ENCODE measurements at regions not wholly inside any gene's neighbourhood (a gene's known extent, or its start where the extent isn't known, plus 50 kb on each side); places are given as distances from the start of the nearest gene placed in this dataset.
"Not testable (repeated sequence)": the region's sequence is repeated elsewhere in the genome, so short reads cannot be mapped to it uniquely, and the experiment has no call there.

- no peak for DNase-seq (ENCODE audit: low read depth in 4 of 4, low spot score in 3 of 4)
These were observed 163.0 kb upstream of the SSTR1 start for GRCh38 chr14:38044710-38045109.

- no peak for DNase-seq (ENCODE audit: low read depth in 4 of 4, low spot score in 3 of 4)
These were observed 162.2 kb upstream of the SSTR1 start for GRCh38 chr14:38045461-38045860.

DNA sequence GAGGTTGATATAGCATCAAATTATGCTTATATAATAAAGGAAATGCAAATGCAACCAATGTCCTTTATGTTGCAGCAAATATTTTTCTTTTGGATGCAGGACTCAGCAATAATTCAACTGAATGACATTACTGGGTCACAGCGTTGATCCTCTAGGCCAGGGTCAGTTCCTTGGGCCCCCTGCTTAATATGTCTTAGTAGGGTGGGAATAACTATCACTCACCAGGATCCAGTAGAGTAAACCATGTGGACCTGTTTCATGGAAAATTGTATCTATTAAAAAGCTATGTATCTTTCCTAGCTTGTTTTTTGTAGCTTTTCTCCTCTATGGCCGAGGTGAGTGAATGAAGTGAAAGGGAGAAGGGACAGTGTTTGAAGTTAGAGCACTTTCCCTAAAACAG is 161.5 kb upstream of the SSTR1 start:
- no peak for DNase-seq (ENCODE audit: low read depth in 4 of 4, low spot score in 3 of 4)

- no peak for DNase-seq (ENCODE audit: low read depth in 4 of 4, low spot score in 3 of 4)
These were observed 160.4 kb upstream of the SSTR1 start for GRCh38 chr14:38047195-38047902.

DNA sequence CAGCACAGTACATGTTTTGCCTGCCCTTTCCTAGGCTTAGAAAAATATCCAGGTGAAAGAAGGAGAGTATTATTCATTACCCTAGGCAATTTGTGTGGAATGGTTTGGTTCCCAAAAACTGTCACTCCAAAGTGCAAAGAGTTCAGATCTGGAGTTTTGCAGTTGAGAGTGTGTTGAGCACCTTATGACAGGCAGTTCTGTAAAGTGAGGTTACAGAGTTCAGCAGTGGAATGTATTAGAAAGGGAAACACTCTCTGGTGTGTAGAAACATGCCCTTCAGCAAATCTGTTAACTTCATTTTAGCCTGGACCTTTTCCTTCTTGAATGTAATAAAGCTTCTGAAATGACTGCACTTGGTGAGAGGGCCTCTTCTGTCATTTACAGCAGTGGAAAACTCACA is 154.0 kb upstream of the SSTR1 start:
- DNase-seq (ENCODE audit: low read depth in 4 of 4, low spot score in 3 of 4) = no peak

- DNase-seq (ENCODE audit: low read depth in 4 of 4, low spot score in 3 of 4) = no peak
These were observed 151.4 kb upstream of the SSTR1 start for GRCh38 chr14:38056270-38056669.

DNA sequence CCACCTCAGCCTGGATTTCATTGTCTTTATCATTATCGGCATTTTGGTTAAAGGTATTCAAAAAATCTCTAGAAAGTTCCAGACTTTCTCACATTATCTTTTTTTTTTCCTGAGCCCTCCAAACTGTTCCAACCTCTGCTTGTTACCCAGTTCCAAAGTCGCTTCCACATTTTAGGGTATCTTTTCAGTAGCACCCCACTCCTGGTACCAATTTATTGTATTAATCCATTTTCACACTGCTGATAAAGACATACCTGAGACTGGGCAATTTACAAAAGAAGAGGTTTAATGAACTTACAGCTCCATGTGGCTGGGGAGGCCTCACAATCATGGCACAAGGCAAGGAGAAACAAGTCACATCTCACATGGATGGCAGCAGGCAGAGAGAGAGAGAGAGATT is 145.5 kb upstream of the SSTR1 start:
- not testable (repeated sequence) for DNase-seq (ENCODE audit: low read depth in 4 of 4, low spot score in 3 of 4)

- DNase-seq (ENCODE audit: low read depth in 4 of 4, low spot score in 3 of 4) = no peak
These were observed 143.9 kb upstream of the SSTR1 start for GRCh38 chr14:38063711-38064320.

DNA sequence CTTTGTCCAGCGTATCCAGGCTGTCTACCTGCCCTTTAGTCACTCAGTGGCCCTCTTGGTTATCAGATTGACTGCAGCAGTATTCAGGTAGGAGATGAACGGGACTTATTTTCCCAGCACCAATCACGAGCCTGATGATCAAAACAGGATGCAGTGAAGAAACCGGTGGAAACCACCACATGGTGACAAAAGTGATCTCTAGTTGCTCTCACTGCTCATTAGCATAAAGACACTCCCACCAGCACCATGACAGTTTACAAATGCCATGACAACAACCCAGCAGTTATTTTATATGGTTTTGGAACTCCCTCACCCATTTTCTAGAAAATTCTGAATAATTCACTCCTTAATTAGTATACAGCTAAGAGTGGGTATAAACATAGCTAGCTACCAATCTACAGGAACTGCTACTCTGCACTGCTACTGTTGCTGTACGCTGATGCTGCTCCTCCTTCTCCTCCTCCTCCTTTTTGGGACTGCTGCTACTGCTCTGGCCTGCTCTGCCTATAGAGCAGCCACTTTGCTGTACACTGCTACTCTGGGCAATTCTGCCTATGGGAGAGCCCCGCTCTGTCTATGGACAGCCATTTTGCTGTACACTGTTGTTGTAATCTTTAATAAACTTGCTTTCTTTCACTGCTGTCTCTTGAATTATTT is 142.5 kb upstream of the SSTR1 start:
- DNase-seq (ENCODE audit: low read depth in 4 of 4, low spot score in 3 of 4) = no peak

- no peak for DNase-seq (ENCODE audit: low read depth in 4 of 4, low spot score in 3 of 4)
These were observed 137.6 kb upstream of the SSTR1 start for GRCh38 chr14:38070061-38070588.

- DNase-seq (ENCODE audit: low read depth in 4 of 4, low spot score in 3 of 4) = no peak
These were observed 134.1 kb upstream of the SSTR1 start for GRCh38 chr14:38073641-38074040.

DNA sequence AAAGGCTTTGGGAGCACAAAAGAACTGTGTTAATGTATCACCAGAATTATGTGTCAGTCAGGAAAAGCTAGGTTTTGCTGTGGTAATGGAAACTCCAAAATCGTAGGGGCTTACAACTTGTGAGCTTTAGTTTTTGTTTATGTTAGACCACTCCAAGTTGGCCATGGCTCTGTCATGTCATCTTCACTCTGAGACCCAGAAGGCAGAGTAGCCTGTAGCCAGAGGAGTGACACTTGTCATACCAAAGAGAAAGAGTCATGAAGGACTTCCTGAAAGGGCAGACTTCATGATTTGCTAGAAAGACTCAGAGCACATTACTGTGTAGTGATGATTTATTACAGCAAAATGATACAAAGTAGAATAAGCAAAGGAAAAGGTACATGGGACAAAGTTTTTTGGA is 133.6 kb upstream of the SSTR1 start:
- DNase-seq (ENCODE audit: low read depth in 4 of 4, low spot score in 3 of 4) = no peak

GRCh38 chr14:38074754-38075153 is 132.9 kb upstream of the SSTR1 start:
- no peak for DNase-seq (ENCODE audit: low read depth in 4 of 4, low spot score in 3 of 4)

GRCh38 chr14:38078393-38078792 is 129.3 kb upstream of the SSTR1 start:
- no peak for DNase-seq (ENCODE audit: low read depth in 4 of 4, low spot score in 3 of 4)

DNA sequence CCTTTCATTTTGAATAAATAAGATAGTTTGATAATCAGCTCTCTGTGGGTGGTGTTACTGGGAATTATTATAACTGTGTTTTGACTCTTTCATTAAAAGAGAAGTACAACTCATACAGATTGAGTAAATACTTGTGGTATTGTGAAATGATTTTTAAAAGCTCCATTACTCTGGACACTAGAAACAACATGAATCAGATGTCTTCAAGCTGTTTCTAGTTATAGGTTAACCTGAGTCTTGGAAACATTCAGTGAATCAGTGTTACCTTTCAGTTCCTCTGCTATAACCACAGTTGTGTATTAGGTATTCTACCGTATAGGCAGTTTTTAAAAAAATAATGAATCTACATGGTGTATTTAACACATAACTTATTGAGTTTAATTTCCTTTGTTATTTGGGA is 128.4 kb upstream of the SSTR1 start:
- DNase-seq (ENCODE audit: low read depth in 4 of 4, low spot score in 3 of 4) = no peak

- DNase-seq (ENCODE audit: low read depth in 4 of 4, low spot score in 3 of 4) = no peak
These were observed 127.8 kb upstream of the SSTR1 start for GRCh38 chr14:38079886-38080285.

GRCh38 chr14:38080696-38081095 is 127.0 kb upstream of the SSTR1 start:
- no peak for DNase-seq (ENCODE audit: low read depth in 4 of 4, low spot score in 3 of 4)

DNA sequence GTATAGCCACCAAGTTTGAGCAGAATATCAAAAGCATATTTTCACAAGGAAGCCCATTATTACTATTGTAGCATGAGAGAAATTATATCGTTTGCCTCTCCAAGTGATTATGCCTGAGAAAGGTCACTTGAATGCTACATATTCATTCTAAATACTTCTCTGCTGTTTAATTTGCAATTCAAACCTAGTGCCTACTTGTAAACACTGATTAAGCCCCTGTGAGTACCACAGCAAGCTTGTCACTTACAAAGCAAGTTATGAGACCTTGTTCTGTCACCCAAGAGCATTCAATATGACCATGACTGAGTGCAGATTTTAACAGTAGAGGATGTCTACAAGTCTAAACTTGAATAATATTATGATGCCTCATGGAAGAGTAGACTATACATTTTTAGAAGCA is 124.7 kb upstream of the SSTR1 start:
- no peak for DNase-seq (ENCODE audit: low read depth in 4 of 4, low spot score in 3 of 4)

DNA sequence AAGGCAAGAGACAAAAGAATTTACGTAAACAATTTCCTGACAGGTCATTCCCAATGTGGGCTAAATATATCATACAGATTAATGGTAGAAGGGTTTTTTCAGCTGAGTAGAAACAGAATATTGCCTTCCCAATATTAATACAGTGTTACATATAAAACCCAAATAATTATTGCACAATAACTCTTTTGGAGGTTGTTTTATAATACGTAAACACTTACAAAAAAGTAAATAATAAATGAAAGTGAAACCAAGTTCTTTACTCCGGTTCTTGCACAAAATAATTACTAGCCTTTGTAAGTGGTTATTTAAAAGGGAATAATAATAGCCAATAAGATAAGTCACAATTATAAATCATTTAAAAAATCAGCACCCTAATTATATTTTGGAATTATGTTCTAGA is 118.6 kb upstream of the SSTR1 start:
- DNase-seq (ENCODE audit: low read depth in 4 of 4, low spot score in 3 of 4) = no peak

GRCh38 chr14:38090506-38090905 is 117.2 kb upstream of the SSTR1 start:
- DNase-seq (ENCODE audit: low read depth in 4 of 4, low spot score in 3 of 4) = no peak

DNA sequence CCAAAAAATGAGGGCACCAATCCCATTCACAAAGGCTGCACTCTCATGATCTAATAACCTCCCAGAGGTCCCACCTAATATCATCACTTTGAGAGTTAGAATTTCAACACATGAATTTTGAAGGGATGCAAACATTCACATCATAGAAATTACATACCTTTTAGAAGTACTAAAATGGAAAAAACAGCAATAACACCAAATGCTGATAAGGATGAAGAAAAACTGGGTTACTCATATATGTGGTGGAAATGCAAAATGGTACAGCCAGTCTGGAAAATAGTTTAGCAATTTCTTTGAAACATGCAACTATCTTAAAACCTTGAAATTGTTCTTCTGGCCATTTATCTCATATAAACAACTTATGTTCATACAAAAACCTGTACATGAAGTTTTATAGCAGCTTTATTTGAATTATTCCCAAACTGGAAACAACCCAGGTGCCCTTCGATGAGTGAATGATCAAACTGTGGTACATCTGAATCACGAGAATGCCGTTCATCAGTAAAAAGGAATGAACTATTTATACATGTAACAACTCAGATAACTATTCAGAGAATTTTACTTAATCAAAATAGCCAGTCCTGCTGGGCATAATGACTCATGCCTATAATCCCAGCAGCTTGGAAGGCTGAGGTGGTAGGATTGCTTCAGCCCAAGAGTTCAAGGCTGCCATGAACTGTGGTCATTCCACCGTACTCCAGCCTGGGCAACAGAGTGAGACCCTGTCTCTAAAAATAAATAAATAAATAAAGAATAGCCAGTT is 109.4 kb upstream of the SSTR1 start:
- no peak for DNase-seq (ENCODE audit: low read depth in 4 of 4, low spot score in 3 of 4)
